ENCODE measurements at regions not wholly inside any gene's neighbourhood (a gene's known extent, or its start where the extent isn't known, plus 50 kb on each side); places are given as distances from the start of the nearest gene placed in this dataset.

DNA sequence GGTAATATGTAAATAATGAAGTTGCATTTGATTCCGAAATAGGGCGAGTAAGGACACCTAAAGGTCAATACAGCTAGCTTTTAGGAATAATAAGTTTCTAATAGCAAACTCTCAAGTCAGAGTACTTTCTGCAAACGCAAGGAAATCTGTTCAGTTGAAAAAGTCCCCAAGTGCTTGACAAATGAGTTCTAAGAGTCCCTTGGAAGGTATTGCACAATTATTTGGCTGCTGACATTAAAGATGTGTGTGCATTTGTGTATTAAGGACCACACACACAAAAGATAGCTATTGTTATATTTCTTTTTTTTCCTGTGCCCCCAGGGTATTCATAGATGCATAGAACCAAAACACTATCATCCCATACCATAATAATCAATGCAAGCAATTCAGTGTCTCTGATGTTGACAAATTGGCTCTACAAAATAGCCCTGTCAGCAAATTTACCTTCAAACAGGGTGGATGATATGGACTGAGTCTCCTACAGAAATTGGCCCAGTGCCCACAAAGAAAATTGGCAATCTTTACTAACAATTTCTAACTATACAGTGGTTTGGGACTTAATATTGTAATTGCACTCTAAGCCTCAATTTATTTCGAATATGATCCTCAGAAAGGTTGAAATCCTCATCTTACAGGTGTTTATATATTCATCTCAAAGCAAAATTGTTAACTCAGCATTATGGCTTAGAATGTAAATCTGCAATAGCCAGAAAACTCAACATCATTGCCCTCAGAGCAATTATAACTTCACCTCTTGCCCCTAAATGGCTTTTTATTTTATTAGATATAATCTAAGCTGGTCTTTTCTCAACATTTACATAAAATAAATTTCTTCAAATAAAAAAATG lies 827.2 kb downstream of the MAT2B start:
- no peak overlapping the region for H3K27ac ChIP-seq (ENCODE audit: low read length)
- H3F3A ChIP-seq (ENCODE audit: insufficient read depth, low read length, poor library complexity, severe bottlenecking): no peaks in the 10 kb centered on the region
- H3K9ac ChIP-seq (ENCODE audit: low read length): no peak overlapping the region
- TF ChIP-seq SMC3 (conservative IDR thresholded peaks at IDR 0.05; ENCODE audit: poor library complexity): no peak
- TF ChIP-seq EZH2 (IDR thresholded peaks at IDR 0.05; ENCODE audit: borderline replicate concordance, insufficient read depth, low read length, poor library complexity, severe bottlenecking): no peak
- no peak for TF ChIP-seq POLR2AphosphoS5 (IDR thresholded peaks at IDR 0.05)
- TF ChIP-seq EP300 (conservative IDR thresholded peaks at IDR 0.05; ENCODE audit: poor library complexity, severe bottlenecking): no peak
- no peak for TF ChIP-seq MXI1 (conservative IDR thresholded peaks at IDR 0.05; ENCODE audit: poor library complexity, severe bottlenecking)
- TF ChIP-seq, protein P1, sequence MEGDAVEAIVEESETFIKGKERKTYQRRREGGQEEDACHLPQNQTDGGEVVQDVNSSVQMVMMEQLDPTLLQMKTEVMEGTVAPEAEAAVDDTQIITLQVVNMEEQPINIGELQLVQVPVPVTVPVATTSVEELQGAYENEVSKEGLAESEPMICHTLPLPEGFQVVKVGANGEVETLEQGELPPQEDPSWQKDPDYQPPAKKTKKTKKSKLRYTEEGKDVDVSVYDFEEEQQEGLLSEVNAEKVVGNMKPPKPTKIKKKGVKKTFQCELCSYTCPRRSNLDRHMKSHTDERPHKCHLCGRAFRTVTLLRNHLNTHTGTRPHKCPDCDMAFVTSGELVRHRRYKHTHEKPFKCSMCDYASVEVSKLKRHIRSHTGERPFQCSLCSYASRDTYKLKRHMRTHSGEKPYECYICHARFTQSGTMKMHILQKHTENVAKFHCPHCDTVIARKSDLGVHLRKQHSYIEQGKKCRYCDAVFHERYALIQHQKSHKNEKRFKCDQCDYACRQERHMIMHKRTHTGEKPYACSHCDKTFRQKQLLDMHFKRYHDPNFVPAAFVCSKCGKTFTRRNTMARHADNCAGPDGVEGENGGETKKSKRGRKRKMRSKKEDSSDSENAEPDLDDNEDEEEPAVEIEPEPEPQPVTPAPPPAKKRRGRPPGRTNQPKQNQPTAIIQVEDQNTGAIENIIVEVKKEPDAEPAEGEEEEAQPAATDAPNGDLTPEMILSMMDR (IDR thresholded peaks at IDR 0.05; ENCODE audit: poor library complexity, severe bottlenecking): no peak
- TF ChIP-seq RAD21 (conservative IDR thresholded peaks at IDR 0.05): no peak
- TF ChIP-seq TAF1 (IDR thresholded peaks at IDR 0.05; ENCODE audit: low read depth): no peak
- TF ChIP-seq, protein P2, sequence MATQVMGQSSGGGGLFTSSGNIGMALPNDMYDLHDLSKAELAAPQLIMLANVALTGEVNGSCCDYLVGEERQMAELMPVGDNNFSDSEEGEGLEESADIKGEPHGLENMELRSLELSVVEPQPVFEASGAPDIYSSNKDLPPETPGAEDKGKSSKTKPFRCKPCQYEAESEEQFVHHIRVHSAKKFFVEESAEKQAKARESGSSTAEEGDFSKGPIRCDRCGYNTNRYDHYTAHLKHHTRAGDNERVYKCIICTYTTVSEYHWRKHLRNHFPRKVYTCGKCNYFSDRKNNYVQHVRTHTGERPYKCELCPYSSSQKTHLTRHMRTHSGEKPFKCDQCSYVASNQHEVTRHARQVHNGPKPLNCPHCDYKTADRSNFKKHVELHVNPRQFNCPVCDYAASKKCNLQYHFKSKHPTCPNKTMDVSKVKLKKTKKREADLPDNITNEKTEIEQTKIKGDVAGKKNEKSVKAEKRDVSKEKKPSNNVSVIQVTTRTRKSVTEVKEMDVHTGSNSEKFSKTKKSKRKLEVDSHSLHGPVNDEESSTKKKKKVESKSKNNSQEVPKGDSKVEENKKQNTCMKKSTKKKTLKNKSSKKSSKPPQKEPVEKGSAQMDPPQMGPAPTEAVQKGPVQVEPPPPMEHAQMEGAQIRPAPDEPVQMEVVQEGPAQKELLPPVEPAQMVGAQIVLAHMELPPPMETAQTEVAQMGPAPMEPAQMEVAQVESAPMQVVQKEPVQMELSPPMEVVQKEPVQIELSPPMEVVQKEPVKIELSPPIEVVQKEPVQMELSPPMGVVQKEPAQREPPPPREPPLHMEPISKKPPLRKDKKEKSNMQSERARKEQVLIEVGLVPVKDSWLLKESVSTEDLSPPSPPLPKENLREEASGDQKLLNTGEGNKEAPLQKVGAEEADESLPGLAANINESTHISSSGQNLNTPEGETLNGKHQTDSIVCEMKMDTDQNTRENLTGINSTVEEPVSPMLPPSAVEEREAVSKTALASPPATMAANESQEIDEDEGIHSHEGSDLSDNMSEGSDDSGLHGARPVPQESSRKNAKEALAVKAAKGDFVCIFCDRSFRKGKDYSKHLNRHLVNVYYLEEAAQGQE (IDR thresholded peaks at IDR 0.05; ENCODE audit: borderline replicate concordance): no peak
- H3K27me3 ChIP-seq (ENCODE audit: insufficient read depth, low read depth, low read length): no peaks in the 10 kb centered on the region
- no peak overlapping the region for H3K4me3 ChIP-seq (ENCODE audit: low read length)
- H2AFZ ChIP-seq (ENCODE audit: low read depth, low read length): no peak overlapping the region
- no peaks in the 10 kb centered on the region for H3K9me3 ChIP-seq (ENCODE audit: low read length)
- no peak overlapping the region for H3K4me2 ChIP-seq (ENCODE audit: low read length)
- no peaks in the 10 kb centered on the region for H3K9me2 ChIP-seq (ENCODE audit: insufficient read depth, low read length)
- no peaks in the 10 kb centered on the region for H3K36me3 ChIP-seq (ENCODE audit: insufficient read depth, low read length)
- H3K79me2 ChIP-seq (replicated peaks; ENCODE audit: insufficient read depth, low read length): no peaks in the 10 kb centered on the region
- H4K20me1 ChIP-seq (ENCODE audit: insufficient read depth): no peaks in the 10 kb centered on the region

DNA sequence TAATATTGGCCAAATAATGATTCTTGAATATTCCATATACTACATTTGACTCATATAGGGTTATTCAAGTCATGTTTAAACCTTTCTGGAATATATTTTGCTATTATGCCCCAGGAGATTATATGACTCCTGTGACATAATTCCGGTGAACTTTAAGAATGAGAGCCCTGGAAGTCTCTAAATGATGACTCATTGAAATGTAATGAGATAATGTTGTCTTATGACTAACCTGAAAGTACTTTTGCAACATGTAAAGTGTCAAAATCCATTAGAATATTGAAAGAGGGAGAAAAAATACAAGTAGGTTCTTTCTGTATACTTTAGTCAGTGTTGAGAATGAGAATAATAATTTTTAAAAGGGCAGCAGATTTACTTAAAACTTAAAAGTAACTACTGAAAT lies 830.4 kb downstream of the MAT2B start:
- H4K20me1 ChIP-seq (ENCODE audit: insufficient read depth): no peaks in the 10 kb centered on the region
- no peaks in the 10 kb centered on the region for H3K79me2 ChIP-seq (replicated peaks; ENCODE audit: insufficient read depth, low read length)
- H3K4me3 ChIP-seq (ENCODE audit: low read length): no peak overlapping the region
- H3K9ac ChIP-seq (ENCODE audit: low read length): no peak overlapping the region
- no peaks in the 10 kb centered on the region for H3F3A ChIP-seq (ENCODE audit: insufficient read depth, low read length, poor library complexity, severe bottlenecking)
- no peaks in the 10 kb centered on the region for H3K9me3 ChIP-seq (ENCODE audit: low read length)
- TF ChIP-seq, protein P2 (IDR thresholded peaks at IDR 0.05; ENCODE audit: borderline replicate concordance): no peak
- TF ChIP-seq RAD21 (conservative IDR thresholded peaks at IDR 0.05) (no peak), EP300 (conservative IDR thresholded peaks at IDR 0.05; ENCODE audit: poor library complexity, severe bottlenecking) (no peak), EZH2 (IDR thresholded peaks at IDR 0.05; ENCODE audit: borderline replicate concordance, insufficient read depth, low read length, poor library complexity, severe bottlenecking) (no peak), SMC3 (conservative IDR thresholded peaks at IDR 0.05; ENCODE audit: poor library complexity) (no peak), MXI1 (conservative IDR thresholded peaks at IDR 0.05; ENCODE audit: poor library complexity, severe bottlenecking) (no peak), POLR2AphosphoS5 (IDR thresholded peaks at IDR 0.05) (no peak), TAF1 (IDR thresholded peaks at IDR 0.05; ENCODE audit: low read depth) (no peak)
- TF ChIP-seq, protein P1 (IDR thresholded peaks at IDR 0.05; ENCODE audit: poor library complexity, severe bottlenecking): no peak
- H3K27ac ChIP-seq (ENCODE audit: low read length): no peak overlapping the region
- no peaks in the 10 kb centered on the region for H3K9me2 ChIP-seq (ENCODE audit: insufficient read depth, low read length)
- H3K4me2 ChIP-seq (ENCODE audit: low read length): no peak overlapping the region
- H2AFZ ChIP-seq (ENCODE audit: low read depth, low read length): no peak overlapping the region
- no peaks in the 10 kb centered on the region for H3K36me3 ChIP-seq (ENCODE audit: insufficient read depth, low read length)
- H3K27me3 ChIP-seq (ENCODE audit: insufficient read depth, low read depth, low read length): no peaks in the 10 kb centered on the region
